ENCODE measurements at regions not wholly inside any gene's neighbourhood (a gene's known extent, or its start where the extent isn't known, plus 50 kb on each side); places are given as distances from the start of the nearest gene placed in this dataset.

- no peak overlapping the region for H3K4me2 ChIP-seq (ENCODE audit: low read depth, low read length, poor library complexity, severe bottlenecking)
- H3K36me3 ChIP-seq (ENCODE audit: insufficient read depth, low read length): no peaks in the 10 kb centered on the region
- no peak overlapping the region for H3K4me3 ChIP-seq (ENCODE audit: low read length)
- no peaks in the 10 kb centered on the region for H3K79me2 ChIP-seq (ENCODE audit: low read length)
- DNase-seq: no peak
- no peaks in the 10 kb centered on the region for H3K9me2 ChIP-seq (replicated peaks; ENCODE audit: insufficient read depth, low read length)
- H3K27me3 ChIP-seq (ENCODE audit: low read length): no peaks in the 10 kb centered on the region
- peaks cover 3% of the 10 kb centered on the region; the same call in 1 of the 2 replicates for H3K9me3 ChIP-seq (ENCODE audit: low read length)
- no peak overlapping the region for H3K9ac ChIP-seq (ENCODE audit: low read length)
- H3K4me1 ChIP-seq (ENCODE audit: low read length): no peaks in the 10 kb centered on the region
- H3K27ac ChIP-seq (ENCODE audit: low read length): no peak overlapping the region
- no peak overlapping the region for H2AFZ ChIP-seq (ENCODE audit: low read length)
- H4K20me1 ChIP-seq (ENCODE audit: insufficient read depth, low read depth, low read length): no peaks in the 10 kb centered on the region
Measured at GRCh38 chr5:3300726-3301125, 294.9 kb upstream of the IRX1 start.

DNA sequence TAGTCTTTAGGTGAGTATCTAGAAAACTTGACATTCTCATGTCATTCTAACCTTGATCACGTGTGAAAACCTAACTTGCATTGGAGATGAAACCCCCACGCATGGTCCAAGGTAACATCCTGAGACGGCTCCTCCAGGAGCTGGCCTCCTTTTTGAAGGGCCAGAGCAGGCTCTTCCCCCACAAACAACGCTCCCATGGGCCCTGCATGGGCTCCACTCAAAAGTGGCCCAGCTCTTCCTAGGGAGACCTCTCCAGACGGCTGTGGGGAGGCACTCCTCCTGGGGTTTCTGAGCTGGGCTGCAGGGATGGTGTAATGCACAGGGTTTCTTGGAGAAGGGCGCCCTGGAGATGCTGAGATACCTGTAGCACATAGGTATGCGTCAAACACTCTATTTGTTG lies 296.2 kb upstream of the IRX1 start:
- no peak overlapping the region for H2AFZ ChIP-seq (ENCODE audit: low read length)
- DNase-seq: no peak
- no peaks in the 10 kb centered on the region for H4K20me1 ChIP-seq (ENCODE audit: insufficient read depth, low read depth, low read length)
- H3K4me1 ChIP-seq (ENCODE audit: low read length): no peaks in the 10 kb centered on the region
- no peaks in the 10 kb centered on the region for H3K9me2 ChIP-seq (replicated peaks; ENCODE audit: insufficient read depth, low read length)
- H3K4me2 ChIP-seq (ENCODE audit: low read depth, low read length, poor library complexity, severe bottlenecking): no peak overlapping the region
- no peak overlapping the region for H3K4me3 ChIP-seq (ENCODE audit: low read length)
- H3K79me2 ChIP-seq (ENCODE audit: low read length): no peaks in the 10 kb centered on the region
- no peak overlapping the region for H3K9ac ChIP-seq (ENCODE audit: low read length)
- no peaks in the 10 kb centered on the region for H3K36me3 ChIP-seq (ENCODE audit: insufficient read depth, low read length)
- peaks cover 5% of the 10 kb centered on the region; the same call in 1 of the 2 replicates for H3K9me3 ChIP-seq (ENCODE audit: low read length)
- H3K27me3 ChIP-seq (ENCODE audit: low read length): no peaks in the 10 kb centered on the region
- no peak overlapping the region for H3K27ac ChIP-seq (ENCODE audit: low read length)

- no peaks in the 10 kb centered on the region for H4K20me1 ChIP-seq (ENCODE audit: insufficient read depth, low read depth, low read length)
- no peaks in the 10 kb centered on the region for H3K4me1 ChIP-seq (ENCODE audit: low read length)
- no peak for DNase-seq
- H3K4me3 ChIP-seq (ENCODE audit: low read length): no peak overlapping the region
- H3K4me2 ChIP-seq (ENCODE audit: low read depth, low read length, poor library complexity, severe bottlenecking): no peak overlapping the region
- no peaks in the 10 kb centered on the region for H3K9me2 ChIP-seq (replicated peaks; ENCODE audit: insufficient read depth, low read length)
- no peak overlapping the region for H2AFZ ChIP-seq (ENCODE audit: low read length)
- no peaks in the 10 kb centered on the region for H3K79me2 ChIP-seq (ENCODE audit: low read length)
- no peak overlapping the region for H3K9ac ChIP-seq (ENCODE audit: low read length)
- H3K27me3 ChIP-seq (ENCODE audit: low read length): no peaks in the 10 kb centered on the region
- H3K9me3 ChIP-seq (ENCODE audit: low read length): peaks cover 6% of the 10 kb centered on the region; the same call in 1 of the 2 replicates
- no peaks in the 10 kb centered on the region for H3K36me3 ChIP-seq (ENCODE audit: insufficient read depth, low read length)
- no peak overlapping the region for H3K27ac ChIP-seq (ENCODE audit: low read length)
Measured at GRCh38 chr5:3297853-3298252, 297.8 kb upstream of the IRX1 start.

GRCh38 chr5:3288325-3288724 lies 307.3 kb upstream of the IRX1 start:
- no peak overlapping the region for H3K9ac ChIP-seq (ENCODE audit: low read length)
- peaks cover 7% of the 10 kb centered on the region for H3K9me3 ChIP-seq (ENCODE audit: low read length)
- no peak overlapping the region for H3K27ac ChIP-seq (ENCODE audit: low read length)
- no peak for DNase-seq
- H3K27me3 ChIP-seq (ENCODE audit: low read length): no peaks in the 10 kb centered on the region
- no peaks in the 10 kb centered on the region for H3K4me1 ChIP-seq (ENCODE audit: low read length)
- no peaks in the 10 kb centered on the region for H3K36me3 ChIP-seq (ENCODE audit: insufficient read depth, low read length)
- no peak overlapping the region for H3K4me3 ChIP-seq (ENCODE audit: low read length)
- H3K79me2 ChIP-seq (ENCODE audit: low read length): no peaks in the 10 kb centered on the region
- H4K20me1 ChIP-seq (ENCODE audit: insufficient read depth, low read depth, low read length): no peaks in the 10 kb centered on the region
- H3K9me2 ChIP-seq (replicated peaks; ENCODE audit: insufficient read depth, low read length): no peaks in the 10 kb centered on the region
- no peak overlapping the region for H2AFZ ChIP-seq (ENCODE audit: low read length)
- H3K4me2 ChIP-seq (ENCODE audit: low read depth, low read length, poor library complexity, severe bottlenecking): no peak overlapping the region

DNA sequence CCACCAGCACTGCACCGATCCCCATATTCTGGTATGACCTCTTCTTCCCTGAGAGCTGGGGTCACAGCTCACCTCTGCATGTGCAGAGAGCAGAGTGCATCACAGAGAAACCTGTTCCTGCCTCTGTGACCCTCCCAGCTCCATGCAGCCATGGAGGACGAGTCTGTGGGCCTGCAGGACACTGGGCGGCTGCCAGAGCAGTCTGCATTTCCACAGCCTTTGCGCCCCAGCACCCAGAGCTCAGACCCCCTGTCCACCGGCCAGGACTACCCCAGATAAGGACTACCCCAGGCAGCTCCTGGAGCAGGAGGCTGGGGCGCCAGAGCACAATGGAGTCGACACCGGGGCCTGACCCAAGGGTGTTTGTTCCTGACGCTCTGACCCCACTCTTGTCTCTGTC lies 308.1 kb upstream of the IRX1 start:
- Histone ChIP-seq H3K9ac (ENCODE audit: low read length) (no peak overlapping the region), H3K27me3 (ENCODE audit: low read length) (no peaks in the 10 kb centered on the region), H3K4me3 (ENCODE audit: low read length) (no peak overlapping the region), H2AFZ (ENCODE audit: low read length) (no peak overlapping the region), H3K79me2 (ENCODE audit: low read length) (no peaks in the 10 kb centered on the region), H3K4me2 (ENCODE audit: low read depth, low read length, poor library complexity, severe bottlenecking) (no peak overlapping the region), H3K4me1 (ENCODE audit: low read length) (no peaks in the 10 kb centered on the region), H3K9me3 (ENCODE audit: low read length) (peaks cover 11% of the 10 kb centered on the region), H4K20me1 (ENCODE audit: insufficient read depth, low read depth, low read length) (no peaks in the 10 kb centered on the region), H3K9me2 (replicated peaks; ENCODE audit: insufficient read depth, low read length) (no peaks in the 10 kb centered on the region), H3K36me3 (ENCODE audit: insufficient read depth, low read length) (no peaks in the 10 kb centered on the region), H3K27ac (ENCODE audit: low read length) (no peak overlapping the region)
- DNase-seq: no peak

DNA sequence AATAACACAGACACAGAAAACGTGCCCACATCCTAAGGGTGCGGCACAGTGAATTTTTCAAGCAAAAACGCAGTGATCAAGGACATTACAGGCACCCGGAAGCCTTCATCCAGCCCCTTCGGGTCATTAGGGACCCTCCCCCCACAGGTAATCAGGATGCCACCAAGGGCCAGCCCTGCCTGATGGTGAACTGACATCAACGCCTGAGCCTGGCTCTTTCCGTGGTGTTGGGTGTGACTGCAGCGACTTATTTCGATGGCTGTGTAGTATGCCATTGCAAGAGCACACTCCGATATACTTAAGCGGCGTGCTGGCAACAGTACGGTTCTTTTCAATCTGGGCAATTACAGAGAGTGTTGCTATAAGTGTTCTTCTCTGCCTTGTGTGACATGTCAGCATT lies 310.0 kb upstream of the IRX1 start:
- Histone ChIP-seq H3K9ac (ENCODE audit: low read length) (no peak overlapping the region), H3K4me1 (ENCODE audit: low read length) (no peaks in the 10 kb centered on the region), H3K4me2 (ENCODE audit: low read depth, low read length, poor library complexity, severe bottlenecking) (no peak overlapping the region), H3K9me3 (ENCODE audit: low read length) (peaks cover 17% of the 10 kb centered on the region), H3K27me3 (ENCODE audit: low read length) (no peaks in the 10 kb centered on the region), H3K4me3 (ENCODE audit: low read length) (no peak overlapping the region), H4K20me1 (ENCODE audit: insufficient read depth, low read depth, low read length) (no peaks in the 10 kb centered on the region), H3K36me3 (ENCODE audit: insufficient read depth, low read length) (no peaks in the 10 kb centered on the region), H2AFZ (ENCODE audit: low read length) (no peak overlapping the region), H3K9me2 (replicated peaks; ENCODE audit: insufficient read depth, low read length) (no peaks in the 10 kb centered on the region), H3K27ac (ENCODE audit: low read length) (no peak overlapping the region), H3K79me2 (ENCODE audit: low read length) (no peaks in the 10 kb centered on the region)
- DNase-seq: no peak

DNA sequence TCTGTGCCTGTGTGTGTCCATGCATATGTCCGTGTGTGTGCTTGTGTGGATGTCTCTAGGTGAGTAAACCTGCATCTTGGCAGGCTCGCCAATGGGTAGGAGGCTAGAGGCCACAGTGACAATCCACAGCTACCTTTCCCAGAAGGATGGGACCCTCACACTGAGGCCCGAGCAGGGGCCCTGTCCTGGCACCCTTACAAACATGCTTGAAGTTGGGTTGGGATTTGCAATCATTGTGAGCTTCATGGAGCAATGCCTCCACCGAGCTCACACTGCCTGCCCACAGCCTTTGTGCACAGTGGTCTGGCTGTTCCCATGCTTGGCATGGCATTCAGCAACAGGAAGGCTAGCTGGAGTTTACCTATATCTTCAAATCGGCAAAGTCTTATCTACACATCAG lies 311.1 kb upstream of the IRX1 start:
- Histone ChIP-seq H4K20me1 (ENCODE audit: insufficient read depth, low read depth, low read length) (no peaks in the 10 kb centered on the region), H3K9ac (ENCODE audit: low read length) (no peak overlapping the region), H3K79me2 (ENCODE audit: low read length) (no peaks in the 10 kb centered on the region), H3K4me1 (ENCODE audit: low read length) (no peaks in the 10 kb centered on the region), H3K27ac (ENCODE audit: low read length) (no peak overlapping the region), H2AFZ (ENCODE audit: low read length) (no peak overlapping the region), H3K27me3 (ENCODE audit: low read length) (no peaks in the 10 kb centered on the region), H3K4me2 (ENCODE audit: low read depth, low read length, poor library complexity, severe bottlenecking) (no peak overlapping the region), H3K9me2 (replicated peaks; ENCODE audit: insufficient read depth, low read length) (no peaks in the 10 kb centered on the region), H3K4me3 (ENCODE audit: low read length) (no peak overlapping the region), H3K9me3 (ENCODE audit: low read length) (peaks cover 14% of the 10 kb centered on the region), H3K36me3 (ENCODE audit: insufficient read depth, low read length) (no peaks in the 10 kb centered on the region)
- DNase-seq: no peak

DNA sequence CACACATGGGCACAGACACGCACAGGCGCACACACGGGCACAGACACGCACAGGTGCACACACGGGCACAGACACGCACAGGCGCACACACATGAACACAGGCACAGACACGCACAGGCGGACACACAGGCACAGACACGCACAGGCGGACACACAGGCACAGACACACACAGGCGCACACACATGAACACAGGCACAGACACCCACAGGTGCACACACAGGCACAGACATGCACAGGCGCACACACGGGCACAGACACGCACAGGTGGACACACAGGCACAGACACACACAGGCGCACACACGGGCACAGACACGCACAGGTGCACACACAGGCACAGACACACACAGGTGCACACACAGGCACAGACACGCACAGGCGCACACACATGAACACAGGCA lies 312.8 kb upstream of the IRX1 start:
- Histone ChIP-seq H3K27me3 (ENCODE audit: low read length) (no peaks in the 10 kb centered on the region), H2AFZ (ENCODE audit: low read length) (no peak overlapping the region), H3K9me3 (ENCODE audit: low read length) (peaks cover 13% of the 10 kb centered on the region; the same call in 1 of the 2 replicates), H3K9me2 (replicated peaks; ENCODE audit: insufficient read depth, low read length) (no peaks in the 10 kb centered on the region), H3K9ac (ENCODE audit: low read length) (no peak overlapping the region), H3K36me3 (ENCODE audit: insufficient read depth, low read length) (no peaks in the 10 kb centered on the region), H3K4me1 (ENCODE audit: low read length) (no peaks in the 10 kb centered on the region), H3K4me2 (ENCODE audit: low read depth, low read length, poor library complexity, severe bottlenecking) (no peak overlapping the region), H4K20me1 (ENCODE audit: insufficient read depth, low read depth, low read length) (no peaks in the 10 kb centered on the region), H3K27ac (ENCODE audit: low read length) (no peak overlapping the region), H3K4me3 (ENCODE audit: low read length) (no peak overlapping the region), H3K79me2 (ENCODE audit: low read length) (no peaks in the 10 kb centered on the region)
- DNase-seq: no peak

GRCh38 chr5:3281366-3281765 lies 314.3 kb upstream of the IRX1 start:
- Histone ChIP-seq H3K4me3 (ENCODE audit: low read length) (no peak overlapping the region), H3K4me1 (ENCODE audit: low read length) (no peaks in the 10 kb centered on the region), H3K9me3 (ENCODE audit: low read length) (peaks cover 14% of the 10 kb centered on the region; the same call in 1 of the 2 replicates), H3K9ac (ENCODE audit: low read length) (no peak overlapping the region), H3K9me2 (replicated peaks; ENCODE audit: insufficient read depth, low read length) (no peaks in the 10 kb centered on the region), H3K27ac (ENCODE audit: low read length) (no peak overlapping the region), H3K36me3 (ENCODE audit: insufficient read depth, low read length) (no peaks in the 10 kb centered on the region), H3K79me2 (ENCODE audit: low read length) (no peaks in the 10 kb centered on the region), H3K4me2 (ENCODE audit: low read depth, low read length, poor library complexity, severe bottlenecking) (no peak overlapping the region), H2AFZ (ENCODE audit: low read length) (no peak overlapping the region), H4K20me1 (ENCODE audit: insufficient read depth, low read depth, low read length) (no peaks in the 10 kb centered on the region), H3K27me3 (ENCODE audit: low read length) (no peaks in the 10 kb centered on the region)
- no peak for DNase-seq

Data from Karpas-422 (cell line).